HL-60 (cell line): ENCODE measurements at regions not wholly inside any gene's neighbourhood (a gene's known extent, or its start where the extent isn't known, plus 50 kb on each side); places are given as distances from the start of the nearest gene placed in this dataset.

ENCODE experiments used
- DNase-seq, 2 experiments: peaks; one replicate each; pipeline ENCODE4 v3.0.0-alpha.2; 2010 to 2020; ENCODE audit warnings: low read depth in 1 of 2, low spot score in 1 of 2
- H3K27ac ChIP-seq: fragments of 250-450 bp; sonication (Bioruptor Pico); replicated peaks from 2 replicates; pipeline ENCODE4 v1.5.1; 2020; ENCODE audit warnings: mild to moderate bottlenecking, moderate library complexity
- H3K27me3 ChIP-seq: fragments of 250-450 bp; sonication (Bioruptor Pico); 2 replicates; pipeline ENCODE4 v1.5.1; 2021; ENCODE audit warnings: mild to moderate bottlenecking, moderate library complexity; ENCODE audit not compliant: insufficient read depth, poor library complexity, severe bottlenecking
- H3K4me3 ChIP-seq: replicated peaks from 2 replicates; pipeline ENCODE4 v1.5.1; 2011; ENCODE audit warnings: mild to moderate bottlenecking, control low read depth, low read length; ENCODE audit not compliant: insufficient read depth
- GABPA ChIP-seq: IDR thresholded peaks from 2 replicates; pipeline ENCODE4 v1.6.1; 2012; ENCODE audit warnings: low read depth
- POLR2AphosphoS5 ChIP-seq: IDR thresholded peaks from 2 replicates; pipeline ENCODE4 v1.6.1; 2012; ENCODE audit warnings: low read depth
- REST ChIP-seq: IDR thresholded peaks from 2 replicates; pipeline ENCODE4 v1.6.1; 2012; ENCODE audit warnings: low read depth; ENCODE audit not compliant: insufficient replicate concordance
- SPI1 ChIP-seq: IDR thresholded peaks from 2 replicates; pipeline ENCODE4 v1.6.1; 2012; ENCODE audit warnings: low read depth, mild to moderate bottlenecking, borderline replicate concordance
- TF ChIP-seq, protein P1 (sequence below): IDR thresholded peaks from one replicate; pipeline ENCODE4 v1.5.1; 2011; ENCODE audit warnings: low read length, control low read depth, inconsistent platforms; ENCODE audit not compliant: insufficient read depth

- no peak for DNase-seq
- no peak overlapping the region for H3K4me3 ChIP-seq
- TF ChIP-seq POLR2AphosphoS5 (no peak), SPI1 (no peak), GABPA (no peak), REST (no peak)
- TF ChIP-seq, protein P1, sequence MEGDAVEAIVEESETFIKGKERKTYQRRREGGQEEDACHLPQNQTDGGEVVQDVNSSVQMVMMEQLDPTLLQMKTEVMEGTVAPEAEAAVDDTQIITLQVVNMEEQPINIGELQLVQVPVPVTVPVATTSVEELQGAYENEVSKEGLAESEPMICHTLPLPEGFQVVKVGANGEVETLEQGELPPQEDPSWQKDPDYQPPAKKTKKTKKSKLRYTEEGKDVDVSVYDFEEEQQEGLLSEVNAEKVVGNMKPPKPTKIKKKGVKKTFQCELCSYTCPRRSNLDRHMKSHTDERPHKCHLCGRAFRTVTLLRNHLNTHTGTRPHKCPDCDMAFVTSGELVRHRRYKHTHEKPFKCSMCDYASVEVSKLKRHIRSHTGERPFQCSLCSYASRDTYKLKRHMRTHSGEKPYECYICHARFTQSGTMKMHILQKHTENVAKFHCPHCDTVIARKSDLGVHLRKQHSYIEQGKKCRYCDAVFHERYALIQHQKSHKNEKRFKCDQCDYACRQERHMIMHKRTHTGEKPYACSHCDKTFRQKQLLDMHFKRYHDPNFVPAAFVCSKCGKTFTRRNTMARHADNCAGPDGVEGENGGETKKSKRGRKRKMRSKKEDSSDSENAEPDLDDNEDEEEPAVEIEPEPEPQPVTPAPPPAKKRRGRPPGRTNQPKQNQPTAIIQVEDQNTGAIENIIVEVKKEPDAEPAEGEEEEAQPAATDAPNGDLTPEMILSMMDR, result no peak
Measured at GRCh38 chr9:110116543-110116885, 91.4 kb downstream of the C9orf152 start.

GRCh38 chr9:110121170-110121569 is 86.8 kb downstream of the C9orf152 start:
- no peak overlapping the region for H3K27ac ChIP-seq
- DNase-seq, result no peak
- TF ChIP-seq REST, result no peak
- TF ChIP-seq, protein P1, result no peak
- TF ChIP-seq SPI1, result no peak
- no peak for TF ChIP-seq GABPA
- TF ChIP-seq POLR2AphosphoS5, result no peak
- no peaks in the 10 kb centered on the region for H3K27me3 ChIP-seq
- H3K4me3 ChIP-seq, result no peak overlapping the region

More at GRCh38 chr9:110116543-110116885, 91.4 kb downstream of the C9orf152 start:
- no peaks in the 10 kb centered on the region for H3K27me3 ChIP-seq
- H3K27ac ChIP-seq, result no peak overlapping the region

DNA sequence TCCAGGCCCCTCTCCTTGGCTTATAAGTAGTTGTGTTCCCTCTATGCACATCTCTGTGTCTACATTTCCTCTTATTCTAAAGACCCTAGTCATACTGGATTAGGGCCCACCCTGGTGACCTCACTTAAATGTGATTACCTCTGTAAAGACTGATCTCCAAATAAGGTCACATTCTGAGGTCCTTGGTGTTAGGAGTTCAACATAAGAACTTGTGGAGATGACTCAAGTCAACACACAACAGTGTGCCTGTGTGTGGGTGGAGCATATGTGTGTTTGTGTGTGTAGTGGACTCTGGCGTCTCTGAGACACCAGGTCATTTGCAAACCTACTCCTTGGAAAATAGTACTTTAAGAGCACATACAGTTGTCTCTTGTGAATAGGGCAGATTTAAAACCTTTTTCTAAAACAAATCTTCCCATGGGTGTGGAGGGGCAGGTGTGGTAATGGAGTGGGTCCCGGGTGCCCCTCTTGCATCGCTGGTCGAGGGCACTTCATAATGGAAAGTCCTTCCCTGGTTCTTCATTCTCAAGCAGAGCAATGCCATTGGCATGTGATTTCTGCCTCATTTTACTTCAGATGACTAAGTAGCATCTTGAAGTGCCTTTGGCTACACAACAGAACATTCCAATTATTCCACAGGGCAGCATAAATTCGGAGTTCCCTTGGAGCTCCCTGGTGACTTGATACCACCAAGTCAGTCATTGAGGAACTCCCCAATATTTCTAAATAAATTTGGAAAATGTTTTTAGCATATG is 84.4 kb downstream of the C9orf152 start:
- TF ChIP-seq GABPA, result no peak
- TF ChIP-seq, protein P1, result no peak
- TF ChIP-seq SPI1, result no peak
- no peak for TF ChIP-seq REST
- TF ChIP-seq POLR2AphosphoS5, result no peak
- DNase-seq, result no peak
- no peaks in the 10 kb centered on the region for H3K27me3 ChIP-seq
- no peak overlapping the region for H3K27ac ChIP-seq
- H3K4me3 ChIP-seq, result no peak overlapping the region
